Dedifferentiated amniotic fluid mesenchymal stem cell (primary cell): ENCODE measurements at regions not wholly inside any gene's neighbourhood (a gene's known extent, or its start where the extent isn't known, plus 50 kb on each side); places are given as distances from the start of the nearest gene placed in this dataset.

Experiments used
- DNase-seq: peaks from one replicate; pipeline ENCODE4 v3.0.0-alpha.2; 2016; ENCODE audit errors: extremely low spot score

- DNase-seq = no peak
These were observed 583.2 kb upstream of the INTU start for GRCh38 chr4:127049526-127049925.

DNA sequence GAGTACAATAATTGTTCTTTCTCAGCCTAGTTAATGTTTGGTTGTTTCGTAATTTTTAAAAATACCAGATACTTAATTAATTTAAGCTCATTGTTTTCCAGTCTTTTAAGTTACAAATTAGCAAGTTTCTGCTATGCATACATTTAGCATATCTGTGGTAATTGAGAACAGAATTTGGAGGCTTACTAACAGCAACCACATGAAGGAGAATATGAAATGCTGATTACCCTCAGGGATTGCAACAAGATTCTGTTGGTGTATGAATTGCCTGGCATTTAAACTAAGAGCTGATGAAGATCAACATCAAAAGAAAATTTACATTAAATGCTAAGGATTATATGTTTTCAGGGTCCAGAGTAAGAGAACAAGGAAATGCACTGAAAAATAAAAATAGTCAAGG is 580.0 kb upstream of the INTU start:
- no peak for DNase-seq

- DNase-seq = peak; percentile 29
These were observed 577.4 kb upstream of the INTU start for GRCh38 chr4:127055357-127055756.

GRCh38 chr4:127069675-127070074 is 563.1 kb upstream of the INTU start:
- DNase-seq = peak; percentile 25

DNA sequence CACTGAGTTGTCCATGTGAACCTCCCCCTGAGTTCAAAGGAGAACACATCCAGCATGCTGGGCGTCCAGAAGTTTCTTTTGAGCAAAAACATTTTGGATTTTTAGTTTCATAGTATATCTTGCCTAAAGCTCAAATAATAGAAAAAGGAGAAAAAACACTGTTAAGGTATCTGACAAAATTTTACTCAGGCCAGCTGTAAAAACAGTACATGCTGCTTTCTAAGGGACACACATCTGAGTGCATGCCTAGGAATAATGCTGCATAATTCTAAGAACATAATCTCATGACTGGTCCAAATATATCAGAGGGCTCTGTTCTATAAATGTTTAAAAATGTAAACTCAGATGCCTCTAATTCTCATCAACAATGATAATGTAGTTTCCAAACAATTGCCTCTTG is 561.3 kb upstream of the INTU start:
- DNase-seq = no peak

DNA sequence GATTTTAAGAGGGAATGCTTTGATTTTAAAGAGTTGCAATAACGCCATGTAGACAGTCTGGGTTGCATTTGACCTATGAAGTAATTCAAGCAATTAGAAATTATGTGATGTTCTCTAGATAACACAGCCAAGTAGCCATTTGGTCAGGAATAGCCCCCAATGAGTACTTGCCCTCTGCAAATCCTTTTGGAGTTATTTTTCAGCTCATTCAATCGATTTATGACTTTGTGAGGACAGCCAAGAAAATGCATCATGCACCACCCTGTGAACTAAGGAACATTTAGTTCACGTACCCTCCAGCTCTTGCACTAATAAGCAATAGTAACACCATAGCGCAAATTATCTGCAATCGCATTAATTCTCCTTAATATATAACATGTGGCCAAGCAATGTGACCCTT is 552.6 kb upstream of the INTU start:
- no peak for DNase-seq

DNA sequence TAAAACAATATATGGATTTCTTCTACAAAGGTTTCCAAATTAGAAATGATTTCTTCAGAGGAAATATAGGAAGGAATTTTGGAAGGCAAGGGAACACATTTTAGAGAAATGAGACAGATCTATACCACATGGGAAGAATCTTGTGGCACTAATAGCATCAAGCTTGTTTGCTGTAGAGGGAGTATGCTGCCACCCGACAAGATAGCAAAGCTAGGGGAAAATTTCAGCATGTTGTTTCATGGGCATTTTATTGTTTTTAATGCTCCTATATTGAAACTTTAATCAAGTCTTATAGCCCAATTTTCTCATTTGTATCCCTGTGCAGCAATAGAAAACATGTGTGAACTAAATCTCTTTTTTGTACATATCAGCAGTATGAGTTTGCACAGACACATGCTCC is 551.7 kb upstream of the INTU start:
- DNase-seq = no peak

GRCh38 chr4:127082986-127083385 is 549.8 kb upstream of the INTU start:
- DNase-seq = no peak

DNA sequence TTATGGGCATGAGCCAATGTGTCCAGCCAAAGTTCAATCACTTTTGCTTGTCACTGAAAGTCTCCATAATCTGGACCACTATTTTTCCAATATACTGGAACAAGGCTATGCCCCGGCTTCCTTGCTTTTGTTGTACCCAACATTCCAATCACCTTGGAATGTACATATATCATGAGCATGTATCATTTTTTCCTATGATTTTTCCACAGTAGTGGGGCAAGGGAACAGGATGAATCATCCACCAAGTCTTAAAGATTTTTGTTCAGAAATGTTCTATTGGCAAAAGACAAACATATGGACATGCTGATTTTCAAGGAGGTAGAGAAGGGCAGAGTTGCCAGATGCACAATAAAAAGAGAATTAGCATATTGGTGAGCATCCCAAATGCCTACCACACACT is 548.1 kb upstream of the INTU start:
- DNase-seq = no peak

DNA sequence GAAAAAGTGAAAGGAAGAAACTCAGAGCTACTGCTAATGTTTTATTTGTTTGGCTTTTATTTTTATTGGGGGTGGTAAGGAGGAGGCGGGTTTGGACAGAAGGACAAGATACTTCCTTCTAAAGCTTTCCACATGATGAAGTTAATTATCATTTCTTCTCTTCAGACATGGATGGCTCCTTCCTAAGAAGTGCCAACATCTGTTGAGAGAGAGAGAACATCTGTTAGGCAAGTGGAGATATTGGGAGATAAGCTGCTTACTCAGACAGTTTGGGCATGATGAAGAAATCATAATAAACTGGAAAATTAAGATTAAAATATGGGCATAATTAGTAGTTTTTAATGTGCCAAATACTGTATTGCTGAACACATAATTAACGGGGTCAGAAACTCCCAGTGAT is 535.7 kb upstream of the INTU start:
- DNase-seq = no peak

DNA sequence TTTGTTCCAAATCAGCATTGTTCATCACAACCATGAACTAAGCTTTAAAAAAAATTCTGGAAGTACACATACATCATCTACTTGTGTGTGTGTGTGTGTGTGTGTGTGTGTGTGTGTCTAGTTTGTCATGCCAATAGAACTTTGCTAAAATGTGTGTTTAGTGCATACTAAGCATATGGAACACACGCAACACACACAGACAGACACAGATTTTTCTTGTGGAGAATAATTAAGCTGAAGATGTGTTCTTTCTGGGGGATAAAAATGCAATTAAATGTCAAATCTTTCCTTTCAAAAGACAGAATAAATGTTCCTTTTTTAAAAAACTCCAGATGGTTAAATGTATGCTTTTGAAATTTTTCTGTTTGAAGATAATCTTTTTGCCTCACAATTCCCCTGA is 530.4 kb upstream of the INTU start:
- DNase-seq = no peak

- DNase-seq = no peak
These were observed 529.1 kb upstream of the INTU start for GRCh38 chr4:127103681-127104115.

GRCh38 chr4:127113844-127114362 is 518.9 kb upstream of the INTU start:
- DNase-seq = no peak

DNA sequence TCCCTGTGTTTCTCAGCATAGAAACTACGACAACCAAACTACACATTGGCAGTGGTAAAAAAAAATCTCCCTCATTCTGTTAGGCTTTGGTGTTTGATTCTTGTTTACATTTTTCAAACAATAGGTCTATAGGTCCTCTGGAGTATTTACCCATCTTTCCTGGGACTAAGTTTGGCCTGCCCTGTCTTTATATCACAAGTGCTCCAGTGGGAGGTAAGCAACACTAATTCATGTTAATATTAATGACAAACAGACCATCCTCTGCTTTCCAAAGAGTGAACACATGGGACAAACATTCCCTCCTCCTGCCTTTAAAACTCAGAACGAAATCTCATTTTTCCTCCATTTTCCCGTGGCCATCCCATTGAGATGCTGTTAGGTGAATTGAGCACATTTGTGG is 514.1 kb upstream of the INTU start:
- DNase-seq = no peak

- no peak for DNase-seq
These were observed 512.2 kb upstream of the INTU start for GRCh38 chr4:127120441-127121090.

DNA sequence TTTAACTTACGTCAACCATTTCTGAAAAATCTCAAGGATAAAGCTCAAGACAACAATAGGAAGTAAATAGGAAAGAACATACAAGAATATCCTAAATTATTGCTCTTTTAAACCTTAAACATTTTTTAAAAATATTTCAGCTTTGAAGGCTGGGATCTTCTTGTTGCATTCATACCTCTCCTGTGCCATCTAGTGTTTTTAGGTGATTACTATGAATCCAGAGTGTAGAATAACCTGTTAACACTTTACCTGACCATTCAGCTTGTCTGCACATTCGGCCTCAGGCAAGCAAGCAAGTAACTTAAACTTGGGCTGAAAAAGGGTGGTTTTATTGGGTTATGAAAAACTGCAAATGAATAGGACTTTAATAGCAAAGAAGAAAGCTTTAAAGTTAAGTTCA is 507.8 kb upstream of the INTU start:
- DNase-seq = peak; percentile 31

- DNase-seq = no peak
These were observed 506.0 kb upstream of the INTU start for GRCh38 chr4:127126718-127127117.

DNA sequence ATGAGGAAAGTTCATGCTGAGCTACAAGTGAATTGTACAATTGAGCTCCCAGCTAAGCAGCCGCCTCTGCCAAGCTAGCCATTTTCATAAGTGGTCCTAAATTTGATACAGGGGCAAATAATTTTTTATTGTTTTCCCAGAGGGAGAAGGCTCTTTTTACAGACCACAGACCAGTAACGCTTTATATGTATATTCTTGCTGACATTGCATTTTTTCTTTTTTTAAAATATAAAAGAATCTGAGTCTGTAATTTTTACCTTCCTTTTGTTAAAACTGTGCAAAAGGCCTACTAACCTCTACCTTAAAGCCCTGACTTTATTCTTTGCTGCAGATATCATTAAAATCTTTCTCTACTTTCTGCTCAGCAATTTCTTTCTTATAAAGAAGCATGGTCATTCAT is 501.2 kb upstream of the INTU start:
- DNase-seq = no peak

DNA sequence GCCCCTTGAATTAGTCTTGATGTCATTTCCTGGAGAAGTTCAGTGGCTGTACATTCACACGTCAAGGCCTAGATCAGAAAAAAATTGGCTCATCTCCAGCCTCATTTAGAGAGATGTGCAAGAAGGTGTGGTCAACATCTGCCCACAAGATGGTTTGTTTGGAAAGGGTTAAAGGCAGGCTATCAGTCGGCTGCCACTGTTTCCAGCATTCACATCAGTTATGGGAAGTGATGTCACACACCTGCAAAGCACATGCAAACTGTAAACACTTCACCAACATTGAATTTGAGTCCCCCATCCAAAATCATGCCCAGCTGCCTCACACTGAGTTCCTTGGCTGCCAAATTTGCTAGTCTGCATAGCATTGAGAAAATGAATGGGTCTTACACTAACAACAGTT is 498.3 kb upstream of the INTU start:
- no peak for DNase-seq

GRCh38 chr4:127138586-127138985 is 494.2 kb upstream of the INTU start:
- peak; percentile 20 for DNase-seq

GRCh38 chr4:127139788-127140286 is 492.9 kb upstream of the INTU start:
- no peak for DNase-seq

- no peak for DNase-seq
These were observed 492.5 kb upstream of the INTU start for GRCh38 chr4:127140306-127140705.

DNA sequence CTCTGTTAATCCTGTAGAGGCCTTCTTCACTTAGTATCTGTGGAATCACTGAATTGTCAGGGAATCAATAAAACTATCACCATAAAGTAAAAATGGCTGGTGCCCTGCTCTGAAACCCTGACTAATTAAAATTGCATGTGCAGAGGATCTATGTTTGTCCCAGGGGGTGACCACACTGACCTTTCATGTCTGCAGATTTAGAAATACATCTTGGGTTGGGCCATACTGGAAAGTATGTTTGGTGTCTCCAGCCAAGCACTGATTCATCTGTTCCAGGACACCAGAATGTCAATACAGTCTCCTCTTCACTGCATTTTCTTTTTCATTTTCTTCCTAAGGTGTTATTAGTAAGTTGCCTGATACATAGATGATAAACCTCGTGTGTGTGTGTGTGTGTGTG is 490.9 kb upstream of the INTU start:
- DNase-seq = no peak
